PC-9 (cell line): ENCODE measurements at regions not wholly inside any gene's neighbourhood (a gene's known extent, or its start where the extent isn't known, plus 50 kb on each side); places are given as distances from the start of the nearest gene placed in this dataset.

Experiments used
- BruUV-seq: library from RNA; stranded (reverse); fragments of 400-500 nt; replicated peaks from 2 replicates; lab custom pipeline; 2021; lab: Mats Ljungman, UMichigan
- CTCF ChIA-PET: fragments of 300-600 bp; sonication (Branson Sonifier 250); formaldehyde crosslinking; loops from one replicate; lab custom pipeline; 2022; ENCODE audit warnings: antibody characterized with exemption; lab: Charles Lee
- POLR2A ChIA-PET: fragments of 300-600 bp; sonication (Branson Sonifier 250); formaldehyde crosslinking; loops from one replicate; lab custom pipeline; 2022; ENCODE audit warnings: antibody characterized with exemption; ENCODE audit not compliant: unreplicated experiment; lab: Charles Lee
- DNase-seq, 2 experiments: peaks; one replicate each; pipeline versions ENCODE4 v3.0.0 to v3.0.0-alpha.2; 2015 to 2022; ENCODE audit warnings: mixed read lengths in 1 of 2
- H2AFZ ChIP-seq: fragments of 200-600 bp; sonication (generic); 2 replicates; pipeline ENCODE4 v1.8.1; 2017; ENCODE audit warnings: antibody characterized with exemption
- H3F3A ChIP-seq: fragments of 200-600 bp; sonication (generic); 2 replicates; pipeline ENCODE4 v1.8.1; 2017; ENCODE audit warnings: antibody characterized with exemption, mild to moderate bottlenecking, low read depth; ENCODE audit not compliant: insufficient read depth
- H3K27ac ChIP-seq: fragments of 200-600 bp; sonication (generic); 2 replicates; pipeline ENCODE4 v1.6.1; 2016; ENCODE audit warnings: mixed run types
- H3K27me3 ChIP-seq: fragments of 200-600 bp; sonication (generic); 2 replicates; pipeline ENCODE4 v1.6.1; 2016; ENCODE audit warnings: low read depth, mixed run types; ENCODE audit not compliant: insufficient read depth
- H3K36me3 ChIP-seq: fragments of 200-600 bp; sonication (generic); 2 replicates; pipeline ENCODE4 v1.6.1; 2016; ENCODE audit warnings: low read depth, mixed run types
- H3K4me1 ChIP-seq: fragments of 200-600 bp; sonication (generic); replicated peaks from 2 replicates; pipeline ENCODE4 v1.6.1; 2016; ENCODE audit warnings: mixed run types; ENCODE audit not compliant: insufficient read depth
- H3K4me2 ChIP-seq: fragments of 200-600 bp; sonication (generic); 2 replicates; pipeline ENCODE4 v1.6.1; 2017; ENCODE audit warnings: mixed run types
- H3K4me3 ChIP-seq: fragments of 200-600 bp; sonication (generic); 2 replicates; pipeline ENCODE4 v1.6.1; 2016; ENCODE audit warnings: mixed run types
- H3K79me2 ChIP-seq: fragments of 200-600 bp; sonication (generic); 2 replicates; pipeline ENCODE4 v1.6.1; 2017; ENCODE audit warnings: low read depth, mixed run types
- H3K9me2 ChIP-seq: fragments of 200-600 bp; sonication (generic); 2 replicates; pipeline ENCODE4 v1.8.1; 2017; ENCODE audit warnings: mild to moderate bottlenecking; ENCODE audit not compliant: insufficient read depth
- H3K9me3 ChIP-seq: fragments of 200-600 bp; sonication (generic); 2 replicates; pipeline ENCODE4 v1.8.1; 2016; ENCODE audit warnings: low read depth; ENCODE audit not compliant: insufficient read depth
- H4K20me1 ChIP-seq: fragments of 200-600 bp; sonication (generic); 2 replicates; pipeline ENCODE4 v1.8.1; 2017; ENCODE audit not compliant: insufficient read depth
- CTCF ChIP-seq: fragments of 200-600 bp; sonication (generic); conservative IDR thresholded peaks from 2 replicates; pipeline ENCODE4 v1.6.1; 2017; ENCODE audit warnings: mixed run types, antibody characterized with exemption, mild to moderate bottlenecking, moderate library complexity
- EZH2 ChIP-seq: fragments of 200-600 bp; sonication (generic); IDR thresholded peaks from 2 replicates; pipeline ENCODE4 v1.8.0; 2017; ENCODE audit warnings: antibody characterized with exemption, low read depth
- intact Hi-C: fragments of 100-400 bp; cut with micrococcal nuclease; formaldehyde crosslinking; loops from one replicate; pipeline ENCODE4 v1.10.0; 2022; ENCODE audit not compliant: unreplicated experiment

DNA sequence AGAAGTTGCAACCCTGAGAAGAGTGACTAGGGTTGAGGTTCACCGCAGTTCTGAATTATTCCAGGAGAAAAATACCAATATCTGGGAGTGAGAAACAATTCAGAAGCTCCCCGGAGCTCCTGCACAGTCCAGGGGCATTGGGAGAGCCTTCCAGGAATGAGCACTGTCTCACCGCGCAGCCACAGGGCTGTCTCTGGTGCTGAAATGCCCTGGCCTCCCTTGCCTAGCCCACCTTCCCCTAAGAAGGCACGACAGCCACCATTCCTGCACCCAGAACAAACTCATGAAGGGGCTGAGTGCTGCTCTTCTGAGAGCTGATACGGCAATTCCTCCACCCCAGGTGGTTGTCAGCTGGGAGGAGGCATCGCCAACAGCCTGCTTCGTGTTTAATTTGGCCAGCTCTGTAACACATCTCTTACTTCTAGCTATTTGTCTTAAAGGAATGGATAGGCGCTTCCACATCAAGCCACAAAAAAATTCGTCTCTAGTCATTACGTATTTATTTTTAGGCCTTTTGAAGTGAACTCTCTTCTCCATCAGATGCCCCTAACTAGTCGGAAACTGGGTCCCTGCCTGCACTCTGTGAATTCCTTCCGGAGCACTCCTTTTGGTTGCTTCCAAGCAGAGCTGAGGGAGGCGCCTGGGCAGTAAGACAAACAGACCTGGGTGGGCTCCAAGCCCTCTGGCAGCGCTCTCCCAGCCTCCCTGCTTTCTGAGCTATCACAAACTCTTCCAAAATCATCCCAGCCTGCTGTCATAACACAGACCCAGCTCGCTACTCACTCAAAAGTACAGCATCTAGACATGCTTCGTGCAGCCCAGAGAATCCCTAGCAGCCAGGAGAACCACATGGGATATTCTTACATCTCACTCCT lies 120.5 kb upstream of the CCDC68 start:
- Histone ChIP-seq H3K4me3 (no peak overlapping the region), H3K27me3 (no peaks in the 10 kb centered on the region), H2AFZ (no peak overlapping the region), H3K27ac (no peak overlapping the region), H3F3A (no peaks in the 10 kb centered on the region), H3K4me1 (no peaks in the 10 kb centered on the region), H4K20me1 (no peaks in the 10 kb centered on the region), H3K79me2 (no peaks in the 10 kb centered on the region), H3K9me2 (no peaks in the 10 kb centered on the region), H3K4me2 (no peak overlapping the region), H3K36me3 (no peaks in the 10 kb centered on the region), H3K9me3 (no peaks in the 10 kb centered on the region)
- no TSS peak for BruUV-seq
- ChIA-PET POLR2A (no interaction called here), CTCF (no interaction called here)
- DNase-seq = no peak
- TF ChIP-seq CTCF (no peak), EZH2 (no peak)
- intact Hi-C loops = no loop called here

- Histone ChIP-seq H3K27ac (no peak overlapping the region), H3K27me3 (no peaks in the 10 kb centered on the region), H3K79me2 (no peaks in the 10 kb centered on the region), H3K4me1 (0 out of 2 replicates have a peak, but pooled peaks cover 3% of the 10 kb centered on the region), H3K4me3 (no peak overlapping the region), H4K20me1 (no peaks in the 10 kb centered on the region), H3K36me3 (no peaks in the 10 kb centered on the region), H2AFZ (no peak overlapping the region), H3K9me3 (no peaks in the 10 kb centered on the region), H3K4me2 (no peak overlapping the region), H3K9me2 (no peaks in the 10 kb centered on the region), H3F3A (no peaks in the 10 kb centered on the region)
- ChIA-PET CTCF (no interaction called here), POLR2A (no interaction called here)
- TF ChIP-seq EZH2 (no peak), CTCF (no peak)
- BruUV-seq = no TSS peak
- intact Hi-C loops = no loop called here
- DNase-seq = no peak
Measured at GRCh38 chr18:55079067-55079466, 119.8 kb upstream of the CCDC68 start.

DNA sequence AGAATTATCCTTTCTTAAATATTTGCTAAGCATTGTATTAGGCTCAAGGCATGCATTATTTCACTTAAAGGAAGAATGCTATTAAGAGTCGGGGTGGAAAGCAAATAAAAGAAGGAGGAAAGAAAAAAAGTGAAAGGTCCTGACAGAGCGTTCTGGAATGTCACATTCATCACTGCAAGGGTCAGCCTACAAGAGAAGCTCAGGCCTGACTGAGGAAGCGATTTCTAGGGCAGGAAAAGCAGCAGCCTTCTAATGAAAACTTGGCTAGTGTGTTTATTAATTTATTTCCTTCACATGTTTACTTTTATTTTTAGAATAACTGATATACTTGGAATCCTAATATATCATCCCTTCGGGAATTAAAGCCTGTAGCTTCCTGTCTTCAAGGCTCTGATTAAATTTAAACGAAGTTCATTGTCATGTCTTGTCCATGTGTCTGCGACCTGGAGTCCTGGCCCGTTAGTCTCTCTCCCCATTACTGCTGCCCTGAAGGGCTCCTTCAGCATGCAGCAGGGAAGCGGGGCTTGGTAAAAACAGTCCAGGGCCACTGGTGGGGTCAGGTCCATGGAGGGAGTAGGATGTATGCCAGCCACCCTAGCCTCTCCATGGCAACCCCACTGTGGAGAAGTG lies 119.2 kb upstream of the CCDC68 start:
- no peak overlapping the region for H3K4me2 ChIP-seq
- no peaks in the 10 kb centered on the region for H3K9me3 ChIP-seq
- no TSS peak for BruUV-seq
- H4K20me1 ChIP-seq = no peaks in the 10 kb centered on the region
- ChIA-PET POLR2A (no interaction called here), CTCF (no interaction called here)
- peaks cover 10% of the 10 kb centered on the region for H3K4me1 ChIP-seq
- H3K27me3 ChIP-seq = no peaks in the 10 kb centered on the region
- no peaks in the 10 kb centered on the region for H3K79me2 ChIP-seq
- no peak overlapping the region for H3K4me3 ChIP-seq
- no peaks in the 10 kb centered on the region for H3K9me2 ChIP-seq
- H2AFZ ChIP-seq = no peak overlapping the region
- no peak for DNase-seq
- no peaks in the 10 kb centered on the region for H3F3A ChIP-seq
- intact Hi-C loops = no loop called here
- no peaks in the 10 kb centered on the region for H3K36me3 ChIP-seq
- no peak overlapping the region for H3K27ac ChIP-seq
- TF ChIP-seq CTCF (no peak), EZH2 (no peak)
